ENCODE measurements at regions not wholly inside any gene's neighbourhood (a gene's known extent, or its start where the extent isn't known, plus 50 kb on each side); places are given as distances from the start of the nearest gene placed in this dataset.

GRCh38 chr1:29860056-29860455 lies 623.7 kb downstream of the PTPRU start:
- Histone ChIP-seq H3K4me1 (ENCODE audit: insufficient read depth, low read length, poor library complexity, severe bottlenecking) (no peaks in the 10 kb centered on the region), H3K79me2 (ENCODE audit: insufficient read depth, low read length) (no peaks in the 10 kb centered on the region), H3K4me3 (ENCODE audit: low read length, poor library complexity, severe bottlenecking) (no peak overlapping the region), H3K9ac (ENCODE audit: low read depth, low read length, poor library complexity, severe bottlenecking) (no peak overlapping the region), H3K9me3 (ENCODE audit: insufficient read depth, low read depth, low read length) (peaks cover 10% of the 10 kb centered on the region; the same call in 1 of the 2 replicates), H3K36me3 (ENCODE audit: insufficient read depth, low read length) (no peaks in the 10 kb centered on the region), H4K20me1 (ENCODE audit: insufficient read depth, low read length, poor library complexity, severe bottlenecking) (no peaks in the 10 kb centered on the region), H3K4me2 (ENCODE audit: low read depth, low read length, poor library complexity, severe bottlenecking) (no peak overlapping the region), H3K27me3 (ENCODE audit: insufficient read depth, low read length, poor library complexity, severe bottlenecking) (no peaks in the 10 kb centered on the region), H3K9me2 (replicated peaks; ENCODE audit: low read depth, low read length) (no peaks in the 10 kb centered on the region), H2AFZ (ENCODE audit: low read length) (no peak overlapping the region), H3F3A (ENCODE audit: low read depth) (no peaks in the 10 kb centered on the region)
- TF ChIP-seq CTCF (conservative IDR thresholded peaks at IDR 0.05; ENCODE audit: low read length) (no peak), EZH2phosphoT487 (IDR thresholded peaks at IDR 0.05; ENCODE audit: borderline replicate concordance) (no peak)

- Histone ChIP-seq H3K4me1 (ENCODE audit: insufficient read depth, low read length, poor library complexity, severe bottlenecking) (no peaks in the 10 kb centered on the region), H3K36me3 (ENCODE audit: insufficient read depth, low read length) (no peaks in the 10 kb centered on the region), H3K79me2 (ENCODE audit: insufficient read depth, low read length) (no peaks in the 10 kb centered on the region), H3K27me3 (ENCODE audit: insufficient read depth, low read length, poor library complexity, severe bottlenecking) (no peaks in the 10 kb centered on the region), H3K9me3 (ENCODE audit: insufficient read depth, low read depth, low read length) (peaks cover 10% of the 10 kb centered on the region; the same call in 1 of the 2 replicates), H2AFZ (ENCODE audit: low read length) (no peak overlapping the region), H3F3A (ENCODE audit: low read depth) (no peaks in the 10 kb centered on the region), H3K9me2 (replicated peaks; ENCODE audit: low read depth, low read length) (no peaks in the 10 kb centered on the region), H4K20me1 (ENCODE audit: insufficient read depth, low read length, poor library complexity, severe bottlenecking) (no peaks in the 10 kb centered on the region), H3K4me3 (ENCODE audit: low read length, poor library complexity, severe bottlenecking) (no peak overlapping the region), H3K4me2 (ENCODE audit: low read depth, low read length, poor library complexity, severe bottlenecking) (no peak overlapping the region), H3K9ac (ENCODE audit: low read depth, low read length, poor library complexity, severe bottlenecking) (no peak overlapping the region)
- TF ChIP-seq EZH2phosphoT487 (IDR thresholded peaks at IDR 0.05; ENCODE audit: borderline replicate concordance) (no peak), CTCF (conservative IDR thresholded peaks at IDR 0.05; ENCODE audit: low read length) (no peak)
Observed at GRCh38 chr1:29859126-29859525, 622.8 kb downstream of the PTPRU start.

GRCh38 chr1:29858646-29859045 lies 622.3 kb downstream of the PTPRU start:
- Histone ChIP-seq H3K4me2 (ENCODE audit: low read depth, low read length, poor library complexity, severe bottlenecking) (no peak overlapping the region), H3K4me1 (ENCODE audit: insufficient read depth, low read length, poor library complexity, severe bottlenecking) (no peaks in the 10 kb centered on the region), H3F3A (ENCODE audit: low read depth) (no peaks in the 10 kb centered on the region), H4K20me1 (ENCODE audit: insufficient read depth, low read length, poor library complexity, severe bottlenecking) (no peaks in the 10 kb centered on the region), H3K9ac (ENCODE audit: low read depth, low read length, poor library complexity, severe bottlenecking) (no peak overlapping the region), H3K9me3 (ENCODE audit: insufficient read depth, low read depth, low read length) (peaks cover 10% of the 10 kb centered on the region; the same call in 1 of the 2 replicates), H3K27me3 (ENCODE audit: insufficient read depth, low read length, poor library complexity, severe bottlenecking) (no peaks in the 10 kb centered on the region), H3K4me3 (ENCODE audit: low read length, poor library complexity, severe bottlenecking) (no peak overlapping the region), H3K9me2 (replicated peaks; ENCODE audit: low read depth, low read length) (no peaks in the 10 kb centered on the region), H3K36me3 (ENCODE audit: insufficient read depth, low read length) (no peaks in the 10 kb centered on the region), H2AFZ (ENCODE audit: low read length) (no peak overlapping the region), H3K79me2 (ENCODE audit: insufficient read depth, low read length) (no peaks in the 10 kb centered on the region)
- TF ChIP-seq CTCF (conservative IDR thresholded peaks at IDR 0.05; ENCODE audit: low read length) (no peak), EZH2phosphoT487 (IDR thresholded peaks at IDR 0.05; ENCODE audit: borderline replicate concordance) (no peak)
